Liver (tissue), 8 donors: ENCODE measurements at regions not wholly inside any gene's neighbourhood (a gene's known extent, or its start where the extent isn't known, plus 50 kb on each side); places are given as distances from the start of the nearest gene placed in this dataset.
A peak's percentile ranks its signal among the peaks of the same experiment; 100 is the strongest.

Source experiments
- DNase-seq: peaks from one replicate; pipeline ENCODE4 v3.0.0-alpha.2; 2017; ENCODE audit warnings: low spot score
- H3K27ac ChIP-seq, 2 donors: one replicate each; pipeline ENCODE4 v1.7.0; 2013; ENCODE audit warnings: inconsistent platforms in 2 of 2, low read length in 2 of 2, control low read depth in 1 of 2, low read depth in 1 of 2, mild to moderate bottlenecking in 1 of 2
- H3K27me3 ChIP-seq, 4 donors: one replicate each; pipeline versions ENCODE4 v1.6.1 to v1.7.0; 2013; ENCODE audit warnings: low read length in 3 of 4, inconsistent platforms in 1 of 4, mild to moderate bottlenecking in 1 of 4, moderate library complexity in 1 of 4; ENCODE audit not compliant: control insufficient read depth in 4 of 4, insufficient read depth in 4 of 4
- H3K36me3 ChIP-seq, 4 donors: one replicate each; pipeline versions ENCODE4 v1.6.1 to v1.7.0; 2013; ENCODE audit warnings: low read length in 3 of 4, mild to moderate bottlenecking in 3 of 4, low read depth in 1 of 4, moderate library complexity in 1 of 4; ENCODE audit not compliant: control insufficient read depth in 4 of 4, insufficient read depth in 3 of 4
- H3K4me1 ChIP-seq, 4 donors: one replicate each; pipeline versions ENCODE4 v1.6.1 to v1.7.0; 2013; ENCODE audit warnings: low read length in 3 of 4, mild to moderate bottlenecking in 3 of 4, moderate library complexity in 1 of 4; ENCODE audit not compliant: control insufficient read depth in 4 of 4, insufficient read depth in 4 of 4
- H3K4me3 ChIP-seq, 3 donors: one replicate each; pipeline versions ENCODE4 v1.6.1 to v1.7.0; 2013; ENCODE audit warnings: low read length in 3 of 3, control low read depth in 1 of 3, low read depth in 1 of 3, mild to moderate bottlenecking in 1 of 3
- H3K9ac ChIP-seq, 2 donors: one replicate each; pipeline ENCODE4 v1.7.0; 2013; ENCODE audit warnings: low read length in 2 of 2, mild to moderate bottlenecking in 2 of 2, moderate library complexity in 2 of 2, control low read depth in 1 of 2, low read depth in 1 of 2
- H3K9me3 ChIP-seq, 4 donors: one replicate each; pipeline versions ENCODE4 v1.6.1 to v1.7.0; 2013; ENCODE audit warnings: low read length in 3 of 4; ENCODE audit not compliant: control insufficient read depth in 4 of 4
- ATF3 ChIP-seq: IDR thresholded peaks from 2 replicates; pipeline ENCODE4 v1.6.1; 2016; ENCODE audit warnings: antibody characterized with exemption
- CTCF ChIP-seq: fragments of 150-350 bp; IDR thresholded peaks from 2 replicates; pipeline ENCODE4 v1.5.1; 2017; ENCODE audit warnings: improper control_type of control experiment, low read depth, low read length; ENCODE audit not compliant: missing input control
- EGR1 ChIP-seq, 2 donors: IDR thresholded peaks; 2 replicates each; pipeline ENCODE4 v1.6.1; 2016 to 2018; ENCODE audit warnings: antibody characterized with exemption in 2 of 2, low read depth in 2 of 2
- FOXA1 ChIP-seq: IDR thresholded peaks from 2 replicates; pipeline ENCODE4 v1.6.1; 2016; ENCODE audit warnings: antibody characterized with exemption
- FOXA2 ChIP-seq: IDR thresholded peaks from 2 replicates; pipeline ENCODE4 v1.6.1; 2016; ENCODE audit warnings: antibody characterized with exemption
- GABPA ChIP-seq, 2 donors: IDR thresholded peaks in 1 of 2; conservative IDR thresholded peaks in 1 of 2; 2 replicates each; pipeline ENCODE4 v1.6.1; 2016; ENCODE audit warnings: antibody characterized with exemption in 2 of 2, mild to moderate bottlenecking in 1 of 2, moderate library complexity in 1 of 2
- HNF4A ChIP-seq, 2 donors: conservative IDR thresholded peaks; 2 replicates each; pipeline ENCODE4 v1.6.1; 2016; ENCODE audit warnings: antibody characterized with exemption in 2 of 2, mild to moderate bottlenecking in 2 of 2
- HNF4G ChIP-seq: IDR thresholded peaks from 2 replicates; pipeline ENCODE4 v1.6.1; 2016; ENCODE audit warnings: antibody characterized with exemption
- JUND ChIP-seq, 2 donors: IDR thresholded peaks; 2 replicates each; pipeline ENCODE4 v1.6.1; 2016; ENCODE audit warnings: antibody characterized with exemption in 2 of 2
- MAX ChIP-seq: IDR thresholded peaks from 2 replicates; pipeline ENCODE4 v1.6.1; 2016; ENCODE audit warnings: antibody characterized with exemption
- NR2F2 ChIP-seq: IDR thresholded peaks from 2 replicates; pipeline ENCODE4 v1.6.1; 2016; ENCODE audit warnings: antibody characterized with exemption
- RAD21 ChIP-seq, 2 donors: IDR thresholded peaks; 2 replicates each; pipeline ENCODE4 v1.6.1; 2016; ENCODE audit warnings: antibody characterized with exemption in 2 of 2, mild to moderate bottlenecking in 2 of 2
- RXRA ChIP-seq, 2 donors: IDR thresholded peaks; 2 replicates each; pipeline ENCODE4 v1.6.1; 2017 to 2018; ENCODE audit warnings: antibody characterized with exemption in 2 of 2, mild to moderate bottlenecking in 1 of 2
- SP1 ChIP-seq: IDR thresholded peaks from 2 replicates; pipeline ENCODE4 v1.6.1; 2018; ENCODE audit warnings: antibody characterized with exemption, mild to moderate bottlenecking
- TAF1 ChIP-seq: conservative IDR thresholded peaks from 2 replicates; pipeline ENCODE4 v1.6.1; 2016; ENCODE audit warnings: antibody characterized with exemption, mild to moderate bottlenecking
- YY1 ChIP-seq: IDR thresholded peaks from 2 replicates; pipeline ENCODE4 v1.6.1; 2016; ENCODE audit warnings: antibody characterized with exemption, mild to moderate bottlenecking
- ZBTB33 ChIP-seq: IDR thresholded peaks from 2 replicates; pipeline ENCODE4 v1.6.1; 2016; ENCODE audit warnings: antibody characterized with exemption
- WGBS: extraction: QIAGEN DNeasy Blood & Tissue Kit; methylation state at CpG from one replicate; pipeline ENCODE4 v1.1.7; 2013; 5-methylcytosine and 5-hydroxymethylcytosine counted together
- TF ChIP-seq, protein P1 (sequence below): IDR thresholded peaks from 2 replicates; pipeline ENCODE4 v1.6.1; 2016; ENCODE audit warnings: antibody characterized with exemption, mild to moderate bottlenecking
- donor health status: healthy.
- donor health status: healthy.
- donor health status: healthy.
- donor health status: healthy.
- donor health status: healthy.

DNA sequence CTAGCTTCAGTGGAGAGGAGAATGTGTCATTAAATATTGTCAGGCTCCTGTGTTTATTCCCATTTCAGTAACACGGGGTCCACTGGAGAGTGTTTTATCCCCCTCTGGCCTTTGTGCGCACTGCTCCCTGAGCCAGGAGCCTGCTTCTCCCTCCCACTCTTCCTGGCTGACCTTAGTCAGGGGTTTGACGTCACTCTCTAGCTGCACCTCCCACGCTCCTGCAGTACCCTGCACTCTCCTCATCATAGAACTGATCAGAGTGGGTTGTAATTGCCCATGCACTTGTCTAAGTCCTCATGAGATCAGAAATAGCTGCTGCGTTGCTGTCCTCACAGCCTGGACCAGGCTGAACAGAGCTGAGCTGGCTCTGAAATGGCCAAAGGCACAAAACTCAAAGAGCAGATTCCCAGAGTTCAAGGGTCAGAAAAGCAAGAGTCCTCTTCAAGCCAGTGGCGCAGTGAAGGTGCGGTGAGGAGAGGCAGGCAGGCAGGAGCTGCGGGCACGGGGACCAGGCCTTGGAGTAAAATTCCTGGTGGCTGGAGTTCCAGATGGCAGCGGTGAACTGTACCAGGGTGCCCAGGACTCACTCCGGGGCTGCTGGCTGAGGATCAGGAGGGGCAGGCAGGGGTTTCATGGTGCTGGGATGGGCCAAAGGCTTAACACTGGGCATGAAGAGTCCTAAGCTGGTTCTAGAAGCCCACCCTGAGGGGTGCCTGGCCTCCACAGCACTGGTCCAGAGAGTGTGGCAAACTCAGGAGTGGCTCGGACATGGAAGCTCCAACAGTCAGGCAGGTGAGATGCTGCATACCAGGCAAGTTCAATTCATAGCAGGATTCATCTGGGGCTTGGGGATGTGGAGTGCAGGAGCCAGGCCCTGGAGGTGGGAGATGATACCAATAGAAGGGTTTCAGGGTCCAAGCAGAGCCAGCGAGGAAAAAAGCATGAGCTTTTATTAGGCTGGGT lies 170.9 kb downstream of the SCP2D1 start:
- H3K4me1 ChIP-seq = peaks cover 9 to 33% (median 21%) of the 10 kb centered on the region in 4 donors
- peak overlapping the region; percentile 2 to 49 for H3K27ac ChIP-seq
- TF ChIP-seq TAF1 (no peak), SP1 (no peak), EGR1 (IDR thresholded peaks at IDR 0.05; ENCODE audit: low read depth in 2 of 2) (peak in 1 of 2 donors; percentile 89), YY1 (no peak), ATF3 (no peak), HNF4G (no peak), RXRA (IDR thresholded peaks at IDR 0.05) (peak in 1 of 2 donors; percentile 7), HNF4A (conservative IDR thresholded peaks at IDR 0.05) (peak; percentile 41 to 65), GABPA (IDR thresholded peaks at IDR 0.05 in 1 of 2, conservative IDR thresholded peaks at IDR 0.05 in 1 of 2) (no peak), RAD21 (IDR thresholded peaks at IDR 0.05) (no peak), MAX (no peak), ZBTB33 (no peak), CTCF (no peak), FOXA2 (no peak), NR2F2 (peak; percentile 27), JUND (IDR thresholded peaks at IDR 0.05) (no peak), FOXA1 (no peak)
- TF ChIP-seq, protein P1, sequence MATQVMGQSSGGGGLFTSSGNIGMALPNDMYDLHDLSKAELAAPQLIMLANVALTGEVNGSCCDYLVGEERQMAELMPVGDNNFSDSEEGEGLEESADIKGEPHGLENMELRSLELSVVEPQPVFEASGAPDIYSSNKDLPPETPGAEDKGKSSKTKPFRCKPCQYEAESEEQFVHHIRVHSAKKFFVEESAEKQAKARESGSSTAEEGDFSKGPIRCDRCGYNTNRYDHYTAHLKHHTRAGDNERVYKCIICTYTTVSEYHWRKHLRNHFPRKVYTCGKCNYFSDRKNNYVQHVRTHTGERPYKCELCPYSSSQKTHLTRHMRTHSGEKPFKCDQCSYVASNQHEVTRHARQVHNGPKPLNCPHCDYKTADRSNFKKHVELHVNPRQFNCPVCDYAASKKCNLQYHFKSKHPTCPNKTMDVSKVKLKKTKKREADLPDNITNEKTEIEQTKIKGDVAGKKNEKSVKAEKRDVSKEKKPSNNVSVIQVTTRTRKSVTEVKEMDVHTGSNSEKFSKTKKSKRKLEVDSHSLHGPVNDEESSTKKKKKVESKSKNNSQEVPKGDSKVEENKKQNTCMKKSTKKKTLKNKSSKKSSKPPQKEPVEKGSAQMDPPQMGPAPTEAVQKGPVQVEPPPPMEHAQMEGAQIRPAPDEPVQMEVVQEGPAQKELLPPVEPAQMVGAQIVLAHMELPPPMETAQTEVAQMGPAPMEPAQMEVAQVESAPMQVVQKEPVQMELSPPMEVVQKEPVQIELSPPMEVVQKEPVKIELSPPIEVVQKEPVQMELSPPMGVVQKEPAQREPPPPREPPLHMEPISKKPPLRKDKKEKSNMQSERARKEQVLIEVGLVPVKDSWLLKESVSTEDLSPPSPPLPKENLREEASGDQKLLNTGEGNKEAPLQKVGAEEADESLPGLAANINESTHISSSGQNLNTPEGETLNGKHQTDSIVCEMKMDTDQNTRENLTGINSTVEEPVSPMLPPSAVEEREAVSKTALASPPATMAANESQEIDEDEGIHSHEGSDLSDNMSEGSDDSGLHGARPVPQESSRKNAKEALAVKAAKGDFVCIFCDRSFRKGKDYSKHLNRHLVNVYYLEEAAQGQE = peak; percentile 18
- WGBS = 55% methylated on average over 13 of the region's 13 CpGs
- no peaks in the 10 kb centered on the region for H3K36me3 ChIP-seq
- H3K9me3 ChIP-seq = no peaks in the 10 kb centered on the region
- DNase-seq = peak; percentile 39
- H3K4me3 ChIP-seq = no peak overlapping the region
- H3K27me3 ChIP-seq = no peaks in the 10 kb centered on the region
- no peak overlapping the region for H3K9ac ChIP-seq
